ENCODE measurements at regions not wholly inside any gene's neighbourhood (a gene's known extent, or its start where the extent isn't known, plus 50 kb on each side); places are given as distances from the start of the nearest gene placed in this dataset.
"Not testable (repeated sequence)": the region's sequence is repeated elsewhere in the genome, so short reads cannot be mapped to it uniquely, and the experiment has no call there.

- peaks cover 3% of the 10 kb centered on the region for H3K9me3 Mint-ChIP-seq
- peaks cover 13% of the 10 kb centered on the region for H3K4me1 Mint-ChIP-seq
- no peak for DNase-seq
- H3K4me3 Mint-ChIP-seq: no peak overlapping the region
- no peak overlapping the region for H3K27ac Mint-ChIP-seq
- H3K36me3 Mint-ChIP-seq (ENCODE audit: low read depth): no peaks in the 10 kb centered on the region
- no peak for TF ChIP-seq CTCF (IDR thresholded peaks at IDR 0.05)
- no peaks in the 10 kb centered on the region for H3K27me3 Mint-ChIP-seq (ENCODE audit: low read depth, poor library complexity)
Measured at GRCh38 chr5:71783891-71784290, 64.8 kb downstream of the CARTPT start.

GRCh38 chr5:71786337-71787055, 67.4 kb downstream of the CARTPT start:
- Mint-ChIP-seq H3K36me3 (ENCODE audit: low read depth) (peaks cover 5% of the 10 kb centered on the region), H3K27me3 (ENCODE audit: low read depth, poor library complexity) (no peaks in the 10 kb centered on the region), H3K9me3 (peaks cover 22% of the 10 kb centered on the region), H3K4me3 (no peak overlapping the region), H3K27ac (no peak overlapping the region), H3K4me1 (peaks cover 20% of the 10 kb centered on the region)
- no peak for DNase-seq
- no peak for TF ChIP-seq CTCF (IDR thresholded peaks at IDR 0.05)

DNA sequence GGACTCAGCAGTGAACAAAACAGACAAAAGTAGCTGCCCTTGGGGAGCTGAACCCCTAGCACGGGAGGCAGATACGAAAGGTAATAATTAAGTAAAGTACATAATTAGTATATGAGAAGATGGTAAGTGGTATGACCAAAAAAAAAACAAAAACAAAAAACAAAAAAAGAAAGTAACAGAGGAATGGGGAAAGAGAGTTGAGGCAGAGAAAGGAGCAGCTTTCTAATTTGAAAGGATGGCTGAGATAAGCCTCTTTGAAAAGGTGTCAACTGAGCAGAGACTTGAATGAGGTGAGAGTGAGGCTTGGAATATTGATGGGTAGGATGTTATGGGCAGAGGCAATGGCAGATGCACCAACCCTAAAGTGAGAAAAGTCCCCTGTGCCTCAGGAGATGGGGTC, 69.7 kb downstream of the CARTPT start:
- no peak overlapping the region for H3K4me3 Mint-ChIP-seq
- DNase-seq: no peak
- peaks cover 11% of the 10 kb centered on the region for H3K36me3 Mint-ChIP-seq (ENCODE audit: low read depth)
- no peak for TF ChIP-seq CTCF (IDR thresholded peaks at IDR 0.05)
- peaks cover 7% of the 10 kb centered on the region for H3K4me1 Mint-ChIP-seq
- no peaks in the 10 kb centered on the region for H3K27me3 Mint-ChIP-seq (ENCODE audit: low read depth, poor library complexity)
- H3K9me3 Mint-ChIP-seq: peaks cover 43% of the 10 kb centered on the region
- H3K27ac Mint-ChIP-seq: no peak overlapping the region

DNA sequence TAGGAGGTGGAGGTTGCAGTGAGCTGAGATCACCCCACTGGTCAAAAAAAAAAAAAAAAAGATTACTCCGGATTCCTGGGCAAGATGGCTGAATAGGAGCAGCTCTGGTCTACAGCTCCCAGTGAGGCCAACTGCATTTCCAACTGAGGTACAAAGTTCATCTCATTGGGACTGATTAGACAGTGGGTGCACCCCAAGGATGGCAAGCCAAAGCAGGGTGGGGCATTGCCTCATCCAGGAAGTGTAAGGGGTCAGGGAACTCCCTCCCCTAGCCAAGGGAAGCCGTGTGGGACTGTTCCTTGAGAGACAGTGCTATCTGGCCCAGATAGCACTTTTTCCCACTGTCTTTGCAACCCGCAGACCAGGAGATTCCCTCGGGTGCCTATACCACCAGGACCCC, 70.7 kb downstream of the CARTPT start:
- Mint-ChIP-seq H3K27me3 (ENCODE audit: low read depth, poor library complexity) (no peaks in the 10 kb centered on the region), H3K27ac (no peak overlapping the region), H3K36me3 (ENCODE audit: low read depth) (peaks cover 14% of the 10 kb centered on the region), H3K9me3 (peaks cover 50% of the 10 kb centered on the region), H3K4me1 (peaks cover 7% of the 10 kb centered on the region), H3K4me3 (no peak overlapping the region)
- TF ChIP-seq CTCF (IDR thresholded peaks at IDR 0.05): no peak
- DNase-seq: no peak

- no peak overlapping the region for H3K4me3 Mint-ChIP-seq
- no peak for TF ChIP-seq CTCF (IDR thresholded peaks at IDR 0.05)
- peaks cover 19% of the 10 kb centered on the region for H3K36me3 Mint-ChIP-seq (ENCODE audit: low read depth)
- H3K9me3 Mint-ChIP-seq: peaks cover 57% of the 10 kb centered on the region
- H3K27ac Mint-ChIP-seq: no peak overlapping the region
- H3K4me1 Mint-ChIP-seq: peaks cover 7% of the 10 kb centered on the region
- no peak for DNase-seq
- H3K27me3 Mint-ChIP-seq (ENCODE audit: low read depth, poor library complexity): no peaks in the 10 kb centered on the region
Measured at GRCh38 chr5:71790433-71790832, 71.4 kb downstream of the CARTPT start.

GRCh38 chr5:71792041-71792440, 73.0 kb downstream of the CARTPT start:
- Mint-ChIP-seq H3K9me3 (peaks cover 64% of the 10 kb centered on the region), H3K36me3 (ENCODE audit: low read depth) (peaks cover 19% of the 10 kb centered on the region)
- not testable (repeated sequence) for H3K4me3 Mint-ChIP-seq; H3K4me1 Mint-ChIP-seq; H3K27ac Mint-ChIP-seq; H3K27me3 Mint-ChIP-seq (ENCODE audit: low read depth, poor library complexity); DNase-seq

All from nephron progenitor cell (in vitro differentiated cells).